ENCODE measurements at regions not wholly inside any gene's neighbourhood (a gene's known extent, or its start where the extent isn't known, plus 50 kb on each side); places are given as distances from the start of the nearest gene placed in this dataset.

DNA sequence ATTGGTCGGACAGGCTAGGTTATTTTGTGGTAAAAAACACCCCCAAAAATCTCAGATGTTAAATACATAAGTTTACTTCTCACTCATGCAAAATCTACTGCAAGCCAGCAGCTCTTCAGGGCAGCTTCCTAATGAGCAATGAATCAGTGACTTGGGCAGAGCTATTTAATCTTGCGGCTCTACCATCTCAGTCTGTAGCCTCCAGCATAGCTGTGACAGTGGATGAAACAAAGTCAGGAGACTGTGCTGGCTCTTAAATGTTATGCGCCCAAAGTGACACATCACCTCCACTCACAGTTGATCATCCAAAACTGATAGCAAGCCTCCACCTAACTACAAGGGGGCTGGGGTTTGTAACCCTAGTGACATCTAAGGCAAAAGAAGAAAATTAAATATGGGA is 571.9 kb downstream of the METTL4 start:
- TF ChIP-seq EZH2phosphoT487 (IDR thresholded peaks at IDR 0.05; ENCODE audit: insufficient read depth, low read depth) (no peak), EZH2 (IDR thresholded peaks at IDR 0.05; ENCODE audit: insufficient read depth, poor library complexity, severe bottlenecking) (no peak)
